Hindlimb muscle (tissue), 1 donor: ENCODE measurements at regions not wholly inside any gene's neighbourhood (a gene's known extent, or its start where the extent isn't known, plus 50 kb on each side); places are given as distances from the start of the nearest gene placed in this dataset.
"Not testable (repeated sequence)": the region's sequence is repeated elsewhere in the genome, so short reads cannot be mapped to it uniquely, and the experiment has no call there.

Source experiments
- DNase-seq: peaks from one replicate; pipeline ENCODE4 v3.0.0-alpha.2; 2013

- no peak for DNase-seq
These were observed 1073.9 kb downstream of the PLOD2 start for GRCh38 chr3:145087038-145087437.

GRCh38 chr3:145088917-145089316 lies 1072.1 kb downstream of the PLOD2 start:
- no peak for DNase-seq

GRCh38 chr3:145089337-145089736 lies 1071.6 kb downstream of the PLOD2 start:
- no peak for DNase-seq

GRCh38 chr3:145094355-145094941 lies 1066.5 kb downstream of the PLOD2 start:
- peak; percentile 3 for DNase-seq

GRCh38 chr3:145111141-145111540 lies 1049.8 kb downstream of the PLOD2 start:
- DNase-seq = not testable (repeated sequence)

DNA sequence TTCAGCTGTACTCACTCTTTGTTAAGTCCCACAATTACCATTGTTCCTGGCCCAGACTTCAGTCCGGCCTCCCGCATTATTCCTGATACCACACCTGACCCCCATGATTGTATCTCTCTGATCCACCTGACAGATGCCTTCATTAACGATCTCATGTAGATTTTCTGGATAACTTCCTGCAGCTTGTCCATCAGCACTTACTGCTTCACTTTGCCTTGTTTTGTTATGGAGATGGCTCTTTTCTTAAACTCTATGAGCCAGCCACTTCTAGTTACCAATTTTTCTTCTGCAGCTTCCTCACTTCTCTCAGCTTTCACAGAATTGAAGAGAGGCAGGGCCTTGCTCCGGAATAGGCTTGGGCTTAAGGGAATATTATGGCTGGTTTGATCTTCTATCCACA lies 1044.2 kb downstream of the PLOD2 start:
- DNase-seq = no peak

DNA sequence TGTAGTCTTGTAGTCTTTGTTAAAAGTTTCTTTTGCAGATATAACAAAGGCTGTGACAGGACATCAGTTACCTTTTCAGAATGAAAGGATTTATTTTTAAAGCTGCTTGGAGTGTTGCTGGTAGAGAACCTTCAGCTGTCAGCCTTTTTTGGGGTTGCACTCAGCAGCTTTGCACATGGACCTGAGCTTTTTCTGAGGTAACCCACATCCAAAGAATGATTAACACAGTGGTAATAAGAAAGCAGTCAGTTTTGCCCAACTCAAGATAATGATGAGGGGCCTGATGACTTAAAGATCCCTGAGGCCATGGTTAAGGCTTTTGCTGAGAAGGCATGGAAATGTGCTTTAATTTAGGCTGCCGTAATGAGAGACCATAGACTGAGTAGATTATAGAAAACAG lies 1042.7 kb downstream of the PLOD2 start:
- DNase-seq = no peak

DNA sequence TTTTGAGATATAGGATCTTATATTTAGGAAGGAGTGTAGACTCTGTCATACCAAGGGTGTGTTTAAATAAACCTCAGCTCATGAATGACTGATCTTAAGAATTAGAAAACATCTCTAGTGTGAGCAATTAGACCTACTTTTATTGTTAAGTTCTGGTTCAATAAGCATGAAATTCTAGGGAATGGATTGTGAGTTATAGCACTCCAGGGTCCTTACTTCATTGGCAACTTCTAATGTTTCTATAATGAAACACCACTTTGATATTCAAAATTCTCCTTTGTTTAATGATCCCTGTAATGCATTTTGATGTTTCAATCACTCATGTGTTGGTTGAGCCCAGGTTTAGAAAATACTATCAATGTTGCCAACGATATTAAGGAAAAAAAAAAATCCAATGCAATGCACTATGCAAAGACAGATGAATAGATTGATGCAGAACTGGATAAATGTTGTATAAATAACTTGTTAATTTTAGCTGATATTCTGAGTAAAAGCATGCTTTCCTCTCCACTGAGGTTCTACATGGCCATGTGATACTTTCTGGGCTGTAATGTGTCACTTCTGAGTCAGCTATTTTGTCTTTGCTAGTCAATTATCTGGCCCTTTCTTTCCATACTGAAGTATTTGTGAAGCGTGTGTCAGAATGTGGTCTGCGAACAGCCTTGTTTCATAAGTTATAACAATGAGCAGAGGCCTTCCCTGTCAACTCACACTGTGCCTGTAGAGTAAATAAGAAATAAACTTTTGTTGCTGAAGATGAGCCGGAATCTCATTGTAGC lies 1035.9 kb downstream of the PLOD2 start:
- no peak for DNase-seq

DNA sequence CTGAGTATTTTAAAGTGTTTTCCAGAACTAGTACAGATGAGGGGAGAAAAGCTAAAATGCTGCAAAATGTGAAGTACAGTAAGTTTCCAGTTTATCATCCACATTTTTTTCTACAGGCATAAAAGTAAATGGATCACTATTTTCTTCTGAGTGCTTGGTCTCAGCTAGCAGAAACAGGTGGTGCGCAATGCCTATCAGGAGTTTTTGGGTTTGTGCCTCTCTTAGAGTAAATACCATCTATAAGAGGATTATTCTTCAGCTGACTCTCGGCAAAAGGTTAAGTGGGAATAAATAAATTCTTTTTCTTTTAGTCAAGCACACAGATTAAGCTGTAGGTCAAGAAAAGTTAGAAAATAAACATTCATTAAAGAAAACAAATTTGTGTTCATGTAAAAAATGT lies 1027.7 kb downstream of the PLOD2 start:
- no peak for DNase-seq

GRCh38 chr3:145134738-145135137 lies 1026.2 kb downstream of the PLOD2 start:
- no peak for DNase-seq

DNA sequence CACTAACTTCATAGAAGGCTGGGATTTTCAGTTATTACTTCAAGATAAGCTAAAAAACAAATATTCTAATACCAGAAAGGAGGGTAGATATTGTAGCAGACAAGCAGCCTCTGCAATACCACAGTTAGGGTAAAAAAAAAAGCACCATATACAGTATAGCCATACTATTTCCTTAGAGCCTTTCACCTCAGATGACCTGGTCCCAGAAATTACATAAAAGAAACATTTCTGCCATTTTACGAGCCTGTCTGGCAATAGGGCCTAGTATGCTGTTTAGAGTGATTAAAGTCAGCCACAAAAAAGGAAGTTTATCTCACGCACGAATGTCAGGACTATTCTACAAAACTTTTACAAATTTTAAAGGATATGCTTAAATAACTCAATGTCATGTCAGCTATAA lies 1016.6 kb downstream of the PLOD2 start:
- DNase-seq = no peak

DNA sequence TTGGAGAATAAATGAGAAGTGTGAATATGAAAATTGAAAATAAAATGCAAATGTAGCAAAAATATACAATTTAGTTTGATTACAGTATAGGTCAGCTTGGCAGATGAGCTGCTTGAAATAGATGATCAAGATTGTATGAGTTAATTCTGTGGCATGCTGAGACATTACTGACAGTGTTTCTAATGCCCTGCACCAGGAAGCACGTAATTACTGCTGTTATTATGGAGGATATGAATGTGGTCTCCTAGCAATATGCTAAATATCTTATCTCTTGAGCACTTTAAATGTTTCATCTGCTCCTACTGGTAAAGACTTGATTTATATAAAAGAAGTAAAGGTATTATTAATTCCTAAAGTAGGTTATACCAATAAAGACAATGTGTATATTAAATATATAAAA lies 1015.5 kb downstream of the PLOD2 start:
- DNase-seq = no peak

DNA sequence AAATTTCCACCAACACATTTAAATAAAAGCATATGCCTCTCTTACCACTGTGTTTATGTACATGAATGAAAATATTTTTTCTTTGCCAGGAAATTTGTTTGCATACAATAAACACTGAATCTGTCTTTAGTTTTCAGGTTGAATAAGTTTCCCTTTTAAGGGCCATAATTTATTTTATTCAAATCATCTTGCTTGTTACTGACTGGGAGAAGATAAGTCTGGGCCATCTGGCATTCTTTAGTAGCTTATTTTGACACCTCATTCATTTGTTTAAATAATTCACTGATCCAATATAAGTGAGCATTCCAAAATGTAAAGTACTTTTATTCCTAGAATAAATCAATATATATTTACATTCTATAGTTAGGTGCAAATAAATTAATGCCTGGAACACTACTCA lies 1001.3 kb downstream of the PLOD2 start:
- DNase-seq = no peak

DNA sequence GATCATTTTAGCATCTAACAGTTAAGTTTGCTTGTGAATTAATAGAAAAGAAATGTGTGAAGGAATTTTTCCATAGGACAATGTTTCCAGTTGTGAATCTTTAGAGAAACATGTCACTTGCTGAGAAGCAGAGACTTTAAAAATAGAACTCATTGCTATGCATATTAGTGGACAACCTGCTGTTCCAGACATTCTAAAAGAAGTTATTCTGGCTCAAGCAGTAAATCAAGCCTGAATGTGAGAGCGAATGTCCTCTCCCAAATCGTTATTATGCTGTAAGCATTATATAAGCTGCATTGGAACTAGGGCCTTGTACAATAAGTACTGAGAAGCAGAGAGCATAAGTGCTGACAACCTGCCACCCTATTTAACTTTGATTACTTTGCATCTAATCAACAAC lies 990.9 kb downstream of the PLOD2 start:
- DNase-seq = no peak

DNA sequence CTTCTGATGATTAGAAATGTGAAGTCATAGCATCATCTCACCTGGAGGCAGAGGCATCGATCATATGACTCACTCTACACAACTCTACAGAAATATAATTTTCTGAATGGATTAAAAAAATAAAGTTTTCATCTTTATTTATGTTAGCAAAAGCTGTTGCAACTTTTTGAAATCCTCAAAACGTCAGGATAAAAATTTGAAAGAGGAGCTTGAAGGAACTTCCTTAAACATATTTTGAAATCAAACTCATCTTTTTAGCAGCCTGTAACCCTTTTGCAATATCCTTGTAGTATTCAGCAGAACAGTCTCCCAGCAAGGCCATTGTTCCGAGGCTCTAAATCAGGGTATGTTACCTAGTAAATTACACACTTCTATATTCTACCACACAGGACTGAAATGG lies 985.4 kb downstream of the PLOD2 start:
- no peak for DNase-seq

DNA sequence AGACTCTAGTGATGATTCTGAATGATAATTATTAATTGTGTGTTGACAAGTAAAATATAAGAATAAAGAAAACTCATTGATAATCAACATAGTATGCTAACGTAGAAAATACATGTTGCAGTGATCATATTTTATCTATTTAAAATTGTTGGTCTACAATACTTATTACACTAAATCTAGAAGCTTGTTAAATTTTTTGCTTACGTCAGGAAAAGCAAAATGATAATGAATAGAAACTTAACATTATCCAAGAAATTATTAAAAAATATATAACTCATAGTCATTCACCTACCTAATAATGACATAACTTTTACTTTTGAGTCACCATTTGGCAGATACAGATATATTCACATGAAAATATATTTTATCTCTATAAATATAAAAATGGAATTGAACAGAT lies 984.1 kb downstream of the PLOD2 start:
- DNase-seq = no peak

- no peak for DNase-seq
These were observed 983.2 kb downstream of the PLOD2 start for GRCh38 chr3:145177828-145178227.

DNA sequence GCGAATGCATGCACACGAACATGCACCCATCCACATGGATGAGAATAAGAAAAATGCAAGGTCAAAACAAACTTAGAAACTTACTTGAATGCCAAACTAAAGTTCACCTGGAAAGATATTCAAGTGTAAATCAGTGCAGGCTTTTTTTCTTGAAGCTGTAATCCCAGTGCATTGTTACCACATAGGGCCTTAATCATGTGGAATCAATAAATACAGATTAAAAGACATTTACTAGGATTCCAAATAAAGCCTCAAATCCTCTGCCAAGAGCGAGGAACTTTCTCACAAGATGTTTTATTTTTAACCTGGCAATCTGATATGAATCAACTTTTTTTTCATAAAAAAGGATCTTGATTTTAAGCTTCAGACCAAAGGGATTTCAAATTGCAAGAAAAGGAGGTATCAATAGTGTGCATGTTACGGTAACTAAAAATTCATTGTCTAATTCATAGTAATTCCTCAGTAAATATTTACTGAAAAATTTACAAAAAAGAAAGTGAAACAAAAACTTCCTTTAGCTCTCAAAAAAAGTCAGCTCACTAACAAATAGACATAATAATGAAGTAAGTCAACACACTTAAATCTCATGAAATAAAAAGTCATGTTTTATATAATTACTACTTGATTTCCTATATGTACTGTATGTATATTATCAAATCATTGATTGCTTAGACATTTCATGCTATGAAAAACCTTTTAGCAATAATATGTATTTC lies 978.6 kb downstream of the PLOD2 start:
- peak; percentile 1 for DNase-seq

DNA sequence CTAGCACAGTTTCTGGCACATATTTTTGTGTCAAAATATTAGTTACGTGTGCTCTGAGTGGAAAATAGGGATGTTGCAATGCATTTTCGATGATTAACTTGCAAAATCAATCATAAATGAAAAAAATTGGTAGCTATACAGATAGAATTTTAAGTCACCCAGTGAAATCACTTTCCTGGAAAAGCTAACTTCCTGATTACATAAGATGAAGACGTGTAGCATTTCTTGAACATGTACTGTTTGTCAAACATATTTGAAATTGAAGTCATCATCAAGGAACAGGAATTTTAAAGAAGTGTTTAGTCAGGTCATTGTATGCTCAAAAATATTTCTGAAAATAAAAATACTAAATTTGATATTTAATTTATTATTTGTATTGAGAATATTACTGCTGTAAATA lies 977.7 kb downstream of the PLOD2 start:
- no peak for DNase-seq

GRCh38 chr3:145188079-145188770 lies 972.8 kb downstream of the PLOD2 start:
- DNase-seq = no peak

DNA sequence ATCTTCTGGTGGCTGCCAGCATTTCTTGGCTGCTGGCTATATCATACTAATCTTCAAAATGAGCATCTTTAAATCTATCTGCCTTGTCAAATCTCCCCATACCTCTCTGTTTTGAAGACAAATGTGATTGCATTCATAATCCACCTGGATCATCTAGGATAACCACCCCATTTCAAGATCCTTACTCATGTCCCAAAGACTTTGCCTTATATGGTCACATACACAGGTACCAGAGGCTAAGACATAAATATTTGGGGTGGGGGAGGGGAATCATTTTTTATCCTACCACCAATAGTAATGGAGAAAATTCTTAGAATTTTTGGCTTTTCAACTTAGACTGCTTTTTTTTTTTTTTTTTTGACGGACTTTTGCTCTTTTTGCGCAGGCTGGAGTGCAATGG lies 970.8 kb downstream of the PLOD2 start:
- no peak for DNase-seq

DNA sequence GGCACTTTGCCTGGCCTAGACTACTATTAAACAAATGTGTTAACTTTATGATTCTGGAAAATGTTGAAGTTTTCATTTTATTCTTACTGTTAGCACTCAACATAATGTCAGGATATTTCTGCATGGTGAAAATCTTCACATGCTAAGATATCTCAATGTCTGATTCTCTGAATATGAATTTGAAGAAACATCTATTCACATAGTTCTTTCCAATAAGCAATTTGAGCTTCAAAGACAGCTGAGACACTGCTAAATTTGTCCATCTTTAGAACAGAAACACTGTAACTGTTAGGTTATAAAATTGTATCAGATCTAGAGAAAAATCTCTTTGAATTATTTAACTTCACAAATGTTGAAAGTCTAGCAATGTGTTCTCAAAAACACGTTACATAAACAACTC lies 970.2 kb downstream of the PLOD2 start:
- DNase-seq = no peak

GRCh38 chr3:145191543-145191942 lies 969.4 kb downstream of the PLOD2 start:
- no peak for DNase-seq
